DND-41 (cell line): ENCODE measurements at regions not wholly inside any gene's neighbourhood (a gene's known extent, or its start where the extent isn't known, plus 50 kb on each side); places are given as distances from the start of the nearest gene placed in this dataset.

Experiments
- ATAC-seq: fragments of 200-7000 bp; cut with Tn5 transposase; 3 replicates; pipeline ENCODE4 v1.9.1; 2021; ENCODE audit warnings: low read depth; ENCODE audit not compliant: insufficient read depth
- DNase-seq: peaks from one replicate; pipeline ENCODE4 v3.0.0-alpha.2; 2020
- H2AFZ ChIP-seq: 2 replicates; pipeline ENCODE4 v1.6.0; 2012; ENCODE audit warnings: low read depth, low read length
- H3K27ac ChIP-seq: 2 replicates; pipeline ENCODE4 v1.5.1; 2012; ENCODE audit warnings: low read length, inconsistent platforms
- H3K27me3 ChIP-seq: fragments of 200-600 bp; sonication (generic); 2 replicates; pipeline ENCODE4 v1.6.0; 2012; ENCODE audit warnings: low read length, mild to moderate bottlenecking, inconsistent platforms; ENCODE audit not compliant: insufficient read depth, poor library complexity
- H3K36me3 ChIP-seq: 2 replicates; pipeline ENCODE4 v1.5.1; 2012; ENCODE audit warnings: low read length, inconsistent platforms; ENCODE audit not compliant: insufficient read depth
- H3K4me1 ChIP-seq: 2 replicates; pipeline ENCODE4 v1.5.1; 2012; ENCODE audit warnings: mild to moderate bottlenecking, low read length; ENCODE audit not compliant: insufficient read depth
- H3K4me2 ChIP-seq: 2 replicates; pipeline ENCODE4 v1.6.0; 2012; ENCODE audit warnings: mild to moderate bottlenecking, moderate library complexity, low read length, inconsistent platforms; ENCODE audit not compliant: insufficient read depth
- H3K4me3 ChIP-seq, 2 experiments: fragments of 200-600 bp in 1 of 2; shearing (Covaris generic) in 1 of 2; 2 replicates each; pipeline ENCODE4 v1.5.1; 2012 to 2016; ENCODE audit warnings: inconsistent platforms in 2 of 2, low read length in 2 of 2, mild to moderate bottlenecking in 2 of 2, low read depth in 1 of 2, moderate library complexity in 1 of 2
- H3K79me2 ChIP-seq: 2 replicates; pipeline ENCODE4 v1.6.0; 2012; ENCODE audit warnings: low read length, inconsistent platforms; ENCODE audit not compliant: insufficient read depth
- H3K9ac ChIP-seq: 2 replicates; pipeline ENCODE4 v1.6.0; 2012; ENCODE audit warnings: low read depth, mild to moderate bottlenecking, inconsistent platforms, low read length, moderate library complexity
- H3K9me3 ChIP-seq: 2 replicates; pipeline ENCODE4 v1.5.1; 2012; ENCODE audit warnings: low read length, moderate library complexity, mild to moderate bottlenecking, inconsistent platforms; ENCODE audit not compliant: insufficient read depth, severe bottlenecking
- H4K20me1 ChIP-seq: 2 replicates; pipeline ENCODE4 v1.6.0; 2012; ENCODE audit warnings: low read length; ENCODE audit not compliant: insufficient read depth
- EZH2 ChIP-seq: IDR thresholded peaks from 3 replicates; pipeline ENCODE4 v1.6.1; 2012; ENCODE audit warnings: borderline replicate concordance, low read depth, mild to moderate bottlenecking, moderate library complexity, low read length, inconsistent platforms; ENCODE audit not compliant: severe bottlenecking
- TF ChIP-seq, protein P1 (sequence below): IDR thresholded peaks from 2 replicates; pipeline ENCODE4 v1.5.1; 2012; ENCODE audit warnings: borderline replicate concordance, low read length, moderate library complexity, mild to moderate bottlenecking; ENCODE audit not compliant: poor library complexity, severe bottlenecking; ENCODE audit errors: extremely low read depth

DNA sequence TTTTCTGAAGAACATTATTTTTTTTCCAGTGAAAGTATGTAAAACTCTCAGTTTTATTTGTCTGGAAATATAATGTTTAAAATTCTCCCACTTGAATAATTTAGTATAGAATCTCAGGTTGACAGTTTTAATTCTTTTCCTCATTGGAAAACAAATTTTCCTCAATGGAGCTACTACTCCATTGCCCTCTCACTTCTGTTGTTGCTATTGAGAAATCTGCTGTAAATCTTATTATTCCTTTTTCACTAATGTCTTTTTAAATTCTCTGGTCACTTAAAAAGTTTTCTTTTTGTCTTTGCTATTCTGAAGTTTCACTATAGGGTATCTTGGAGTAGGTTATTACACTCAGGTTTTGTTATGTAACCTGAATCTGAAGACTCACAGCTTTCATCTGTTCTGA lies 216.1 kb upstream of the PMFBP1 start:
- H2AFZ ChIP-seq = no peak overlapping the region
- no peak overlapping the region for H3K4me2 ChIP-seq
- DNase-seq (no peak), ATAC-seq (no peak)
- H3K9me3 ChIP-seq = peaks cover 6% of the 10 kb centered on the region
- TF ChIP-seq, protein P1, sequence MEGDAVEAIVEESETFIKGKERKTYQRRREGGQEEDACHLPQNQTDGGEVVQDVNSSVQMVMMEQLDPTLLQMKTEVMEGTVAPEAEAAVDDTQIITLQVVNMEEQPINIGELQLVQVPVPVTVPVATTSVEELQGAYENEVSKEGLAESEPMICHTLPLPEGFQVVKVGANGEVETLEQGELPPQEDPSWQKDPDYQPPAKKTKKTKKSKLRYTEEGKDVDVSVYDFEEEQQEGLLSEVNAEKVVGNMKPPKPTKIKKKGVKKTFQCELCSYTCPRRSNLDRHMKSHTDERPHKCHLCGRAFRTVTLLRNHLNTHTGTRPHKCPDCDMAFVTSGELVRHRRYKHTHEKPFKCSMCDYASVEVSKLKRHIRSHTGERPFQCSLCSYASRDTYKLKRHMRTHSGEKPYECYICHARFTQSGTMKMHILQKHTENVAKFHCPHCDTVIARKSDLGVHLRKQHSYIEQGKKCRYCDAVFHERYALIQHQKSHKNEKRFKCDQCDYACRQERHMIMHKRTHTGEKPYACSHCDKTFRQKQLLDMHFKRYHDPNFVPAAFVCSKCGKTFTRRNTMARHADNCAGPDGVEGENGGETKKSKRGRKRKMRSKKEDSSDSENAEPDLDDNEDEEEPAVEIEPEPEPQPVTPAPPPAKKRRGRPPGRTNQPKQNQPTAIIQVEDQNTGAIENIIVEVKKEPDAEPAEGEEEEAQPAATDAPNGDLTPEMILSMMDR = no peak
- TF ChIP-seq EZH2 = no peak
- no peak overlapping the region for H3K27ac ChIP-seq
- no peaks in the 10 kb centered on the region for H3K4me1 ChIP-seq
- no peaks in the 10 kb centered on the region for H3K79me2 ChIP-seq
- H4K20me1 ChIP-seq = no peaks in the 10 kb centered on the region
- no peak overlapping the region for H3K4me3 ChIP-seq
- no peak overlapping the region for H3K9ac ChIP-seq
- peaks cover 22% of the 10 kb centered on the region; the same call in 1 of the 2 replicates for H3K36me3 ChIP-seq
- H3K27me3 ChIP-seq = no peaks in the 10 kb centered on the region

DNA sequence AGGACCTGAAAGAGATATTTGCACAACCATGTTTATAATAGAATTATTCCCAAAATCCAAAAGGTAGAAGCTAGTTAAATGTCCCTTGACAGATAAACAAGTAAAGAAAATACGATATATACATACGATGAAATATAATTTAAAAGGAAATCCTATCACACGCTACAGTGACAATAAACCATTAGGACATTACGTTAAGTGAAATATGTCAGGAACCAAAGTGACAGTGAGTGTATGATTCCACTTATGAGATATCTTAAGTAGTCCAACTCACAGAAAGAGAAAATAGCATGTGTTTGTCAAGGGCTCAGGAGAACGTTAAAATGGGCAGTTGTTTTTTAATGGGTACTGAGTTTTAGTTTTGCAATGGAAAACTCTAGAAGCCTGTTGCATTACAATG lies 212.7 kb upstream of the PMFBP1 start:
- Histone ChIP-seq H3K4me2 (no peak overlapping the region), H3K4me1 (no peaks in the 10 kb centered on the region), H3K79me2 (no peaks in the 10 kb centered on the region), H3K27me3 (no peaks in the 10 kb centered on the region), H3K4me3 (no peak overlapping the region), H3K27ac (no peak overlapping the region), H2AFZ (no peak overlapping the region), H3K36me3 (peaks cover 19% of the 10 kb centered on the region; the same call in 1 of the 2 replicates), H3K9me3 (peaks cover 6% of the 10 kb centered on the region), H3K9ac (no peak overlapping the region), H4K20me1 (no peaks in the 10 kb centered on the region)
- DNase-seq (no peak), ATAC-seq (no peak)
- TF ChIP-seq, protein P1 = no peak
- TF ChIP-seq EZH2 = no peak

DNA sequence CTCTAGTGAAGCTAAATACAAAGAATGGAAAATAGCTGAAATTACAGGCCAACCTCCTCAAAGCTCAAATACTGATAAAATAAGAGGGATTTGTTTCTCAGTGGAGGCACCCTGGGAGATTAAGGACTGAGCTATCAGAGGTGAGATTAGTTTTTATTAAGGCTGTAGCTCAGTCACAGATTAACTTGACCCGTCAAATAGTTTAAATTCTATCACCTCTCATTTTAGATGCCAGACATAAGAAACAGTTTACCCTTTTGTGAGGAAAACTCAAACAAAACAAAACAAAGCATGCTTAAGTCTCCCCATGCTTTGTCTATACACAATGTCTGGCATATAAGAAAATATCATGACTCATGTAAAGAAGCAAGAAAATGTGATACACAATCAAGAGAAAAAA lies 208.3 kb upstream of the PMFBP1 start:
- Histone ChIP-seq H3K4me2 (no peak overlapping the region), H3K27ac (no peak overlapping the region), H2AFZ (no peak overlapping the region), H4K20me1 (no peaks in the 10 kb centered on the region), H3K36me3 (peaks cover 5% of the 10 kb centered on the region; the same call in 1 of the 2 replicates), H3K27me3 (no peaks in the 10 kb centered on the region), H3K79me2 (no peaks in the 10 kb centered on the region), H3K9me3 (no peaks in the 10 kb centered on the region), H3K4me1 (no peaks in the 10 kb centered on the region), H3K9ac (no peak overlapping the region), H3K4me3 (no peak overlapping the region)
- no peak for DNase-seq
- ATAC-seq = no peak
- TF ChIP-seq EZH2 = no peak
- TF ChIP-seq, protein P1 = no peak

DNA sequence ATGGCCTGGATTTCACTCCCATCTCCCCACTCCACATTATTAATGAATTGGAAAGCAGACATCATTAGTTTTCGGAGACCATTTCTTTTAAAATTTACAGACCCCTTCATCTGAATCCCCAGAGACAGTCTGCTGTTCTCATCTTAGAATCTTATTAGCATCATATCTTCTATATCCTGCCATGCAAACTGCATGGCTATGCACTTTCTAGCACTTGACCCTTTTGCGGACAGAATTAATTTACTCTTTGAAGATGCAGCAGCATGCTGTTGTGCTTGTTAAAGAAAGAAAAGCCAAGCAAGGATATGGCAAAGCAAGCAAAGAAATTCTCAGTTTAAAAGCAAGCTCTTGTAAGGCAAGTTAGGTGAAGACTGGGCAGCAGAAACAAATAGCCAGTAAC lies 201.2 kb upstream of the PMFBP1 start:
- H2AFZ ChIP-seq = no peak overlapping the region
- H3K9ac ChIP-seq = no peak overlapping the region
- no peak overlapping the region for H3K4me3 ChIP-seq
- H3K4me1 ChIP-seq = no peaks in the 10 kb centered on the region
- no peak for TF ChIP-seq EZH2
- TF ChIP-seq, protein P1 = no peak
- no peaks in the 10 kb centered on the region for H3K9me3 ChIP-seq
- no peaks in the 10 kb centered on the region for H4K20me1 ChIP-seq
- DNase-seq (no peak), ATAC-seq (no peak)
- H3K27ac ChIP-seq = no peak overlapping the region
- H3K27me3 ChIP-seq = no peaks in the 10 kb centered on the region
- no peaks in the 10 kb centered on the region for H3K79me2 ChIP-seq
- H3K36me3 ChIP-seq = peaks cover 5% of the 10 kb centered on the region; the same call in 1 of the 2 replicates
- H3K4me2 ChIP-seq = no peak overlapping the region
